HG03196 (cell line): ENCODE measurements at regions not wholly inside any gene's neighbourhood (a gene's known extent, or its start where the extent isn't known, plus 50 kb on each side); places are given as distances from the start of the nearest gene placed in this dataset.
"Not testable (repeated sequence)": the region's sequence is repeated elsewhere in the genome, so short reads cannot be mapped to it uniquely, and the experiment has no call there.

Experiments
- ATAC-seq: cut with Tn5 transposase; IDR thresholded peaks from one replicate; pipeline ENCODE4 v1.9.1; 2021; ENCODE audit not compliant: unreplicated experiment

GRCh38 chr4:12492730-12493393, 991.3 kb downstream of the RAB28 start:
- no peak for ATAC-seq

DNA sequence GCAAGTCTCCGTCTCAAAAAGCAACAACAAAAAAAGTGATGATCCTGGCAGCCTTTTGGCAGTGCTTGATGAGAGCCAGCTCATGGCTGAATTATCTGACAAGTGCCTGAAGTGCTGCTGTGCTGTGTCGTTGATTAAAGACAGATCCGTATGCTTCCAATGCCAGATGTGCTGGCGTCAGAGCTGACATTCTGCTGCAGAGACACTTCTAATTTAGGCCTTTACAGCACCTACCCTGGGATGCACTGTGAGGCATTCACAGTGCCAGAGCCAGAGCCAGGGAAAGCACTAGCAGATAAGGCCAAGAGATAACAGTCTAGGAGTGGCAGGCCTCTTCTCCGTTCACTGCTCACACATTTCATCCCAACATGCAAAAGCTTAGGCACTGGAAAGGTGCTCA, 995.5 kb downstream of the RAB28 start:
- ATAC-seq, result no peak

DNA sequence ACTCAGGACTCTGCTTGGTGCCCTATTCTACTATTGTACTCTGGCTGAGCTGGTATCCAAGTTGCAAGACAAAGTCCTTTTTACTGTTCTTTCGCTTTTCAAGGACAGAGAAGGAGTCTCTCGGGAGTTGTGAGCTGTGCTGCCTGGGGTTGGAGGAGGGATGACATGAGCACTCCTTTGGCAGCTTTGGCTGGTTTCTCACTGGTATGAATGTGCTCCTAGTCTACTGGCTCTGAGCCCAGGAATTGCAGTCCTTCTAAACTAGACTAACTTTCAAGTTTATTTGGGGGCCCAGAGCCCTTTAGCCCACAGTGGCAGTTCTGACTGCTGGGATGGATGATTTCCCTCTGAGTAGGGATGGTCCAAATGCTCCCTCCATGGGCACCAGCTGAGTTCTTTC, 997.1 kb downstream of the RAB28 start:
- no peak for ATAC-seq

DNA sequence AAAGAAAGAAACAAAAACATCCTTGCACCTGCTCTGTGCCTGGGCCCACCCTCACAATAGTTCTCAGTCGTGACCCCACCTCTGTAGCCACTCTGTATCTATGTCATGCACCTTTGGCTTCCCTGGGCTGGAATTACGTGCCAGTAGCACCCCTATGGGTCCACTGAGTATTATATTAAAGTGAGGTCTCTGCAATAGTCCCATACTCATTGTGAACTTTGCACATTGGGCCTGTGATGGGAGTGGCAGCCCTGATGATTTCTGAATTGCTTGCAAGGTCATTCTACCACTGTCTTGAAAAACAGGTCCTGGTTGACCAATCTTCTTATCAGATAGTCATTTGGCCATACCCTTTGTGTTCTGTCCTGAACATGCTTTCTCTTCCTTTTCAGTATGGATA, 1012.1 kb downstream of the RAB28 start:
- ATAC-seq, result no peak

DNA sequence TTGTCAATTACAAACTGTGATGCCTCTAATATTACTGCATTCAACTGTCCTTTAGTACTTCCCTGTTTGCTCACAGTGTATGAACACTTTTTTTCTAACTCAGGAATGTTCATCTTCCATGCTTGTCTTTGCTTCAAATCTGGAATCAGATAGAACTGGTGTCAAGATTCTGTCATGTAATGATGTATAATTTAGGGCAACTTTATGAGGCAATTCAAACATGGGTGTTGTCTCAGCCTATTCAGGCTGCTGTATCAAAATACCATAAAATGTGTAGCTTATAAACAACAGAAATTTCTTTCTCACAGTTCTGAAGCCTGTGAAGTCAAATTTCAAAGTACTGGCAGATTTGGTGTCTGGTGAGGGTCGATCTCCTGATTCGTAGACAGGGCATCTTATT, 1012.9 kb downstream of the RAB28 start:
- no peak for ATAC-seq

DNA sequence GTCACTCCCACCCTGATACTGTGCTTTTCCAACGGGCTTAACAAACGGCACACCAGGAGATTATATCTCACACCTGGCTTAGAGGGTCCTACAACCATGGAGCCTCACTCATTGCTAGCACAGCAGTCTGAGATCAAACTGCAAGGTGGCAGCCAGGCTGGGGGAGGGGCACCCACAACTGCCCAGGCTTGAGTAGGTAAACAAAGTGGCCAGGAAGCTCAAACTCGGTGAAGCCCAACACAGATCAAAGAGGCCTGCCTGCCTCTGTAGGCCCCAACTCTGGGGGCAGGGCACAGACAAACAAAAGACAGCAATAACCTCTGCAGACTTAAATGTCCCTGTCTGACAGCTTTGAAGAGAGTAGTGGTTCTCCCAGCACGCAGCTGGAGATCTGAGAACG, 1022.6 kb downstream of the RAB28 start:
- ATAC-seq, result not testable (repeated sequence)

GRCh38 chr4:12459126-12459525, 1025.0 kb downstream of the RAB28 start:
- no peak for ATAC-seq

DNA sequence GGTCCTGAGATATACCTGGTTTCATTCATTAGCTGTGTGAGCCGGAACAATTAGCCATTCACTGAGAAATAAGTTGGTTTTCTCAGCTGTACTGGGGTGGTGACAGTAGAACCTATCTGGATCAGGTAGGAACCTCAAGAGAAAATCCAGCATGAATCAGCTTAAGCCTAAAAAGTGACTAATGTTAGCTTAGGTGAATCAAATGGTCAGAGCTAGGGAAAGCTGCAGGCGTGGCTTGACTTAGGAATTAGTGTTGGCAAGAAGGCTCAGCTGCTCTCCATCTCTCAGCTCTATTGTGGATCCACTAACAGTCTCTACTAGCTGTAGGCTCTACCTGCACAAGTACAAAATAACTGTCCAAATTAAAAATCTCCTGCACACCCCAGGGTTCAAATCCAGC, 1025.5 kb downstream of the RAB28 start:
- no peak for ATAC-seq

DNA sequence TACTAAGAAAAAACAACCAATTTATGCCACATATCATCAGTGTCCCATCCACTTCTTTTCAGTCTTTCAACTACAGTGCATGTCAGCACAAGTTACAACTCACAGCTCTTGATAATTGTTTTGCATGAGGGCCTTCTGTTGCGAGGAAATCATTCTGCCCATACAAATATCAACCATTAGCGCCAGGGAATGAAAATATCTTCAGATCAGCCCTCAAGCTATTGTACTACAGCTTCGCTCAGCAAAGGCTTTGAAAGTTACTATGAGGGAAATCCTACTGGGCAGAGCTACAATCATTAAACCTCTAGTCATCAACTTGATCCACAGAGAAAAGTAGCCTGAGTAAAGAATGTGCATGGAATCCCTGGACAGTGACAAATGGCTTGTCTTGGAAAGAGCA, 1023.6 kb upstream of the HS3ST1 start:
- ATAC-seq, result no peak

GRCh38 chr4:12447451-12447850, 1018.8 kb upstream of the HS3ST1 start:
- ATAC-seq, result no peak

- ATAC-seq, result no peak
Observed at GRCh38 chr4:12446657-12447185, 1018.0 kb upstream of the HS3ST1 start.

DNA sequence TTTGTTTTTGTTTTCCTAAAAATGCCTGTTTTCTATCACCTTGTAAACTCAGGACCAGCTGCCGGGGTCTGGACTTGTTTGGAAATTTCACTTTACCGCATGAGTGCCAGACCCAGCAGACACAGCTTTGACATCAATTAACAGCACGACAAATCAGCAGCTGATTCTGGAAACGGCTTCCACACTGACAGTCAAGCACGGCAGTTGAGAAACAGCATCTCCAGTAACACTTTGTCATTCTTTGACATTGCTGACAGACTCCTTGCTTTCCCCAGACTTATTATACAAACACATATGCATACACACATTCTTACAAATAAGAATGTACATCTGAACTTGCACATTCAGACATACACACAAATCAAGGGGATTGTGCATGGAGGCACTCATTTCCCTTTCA, 1017.6 kb upstream of the HS3ST1 start:
- ATAC-seq, result no peak

GRCh38 chr4:12445711-12446235, 1017.1 kb upstream of the HS3ST1 start:
- no peak for ATAC-seq

GRCh38 chr4:12439633-12440305, 1011.1 kb upstream of the HS3ST1 start:
- no peak for ATAC-seq

DNA sequence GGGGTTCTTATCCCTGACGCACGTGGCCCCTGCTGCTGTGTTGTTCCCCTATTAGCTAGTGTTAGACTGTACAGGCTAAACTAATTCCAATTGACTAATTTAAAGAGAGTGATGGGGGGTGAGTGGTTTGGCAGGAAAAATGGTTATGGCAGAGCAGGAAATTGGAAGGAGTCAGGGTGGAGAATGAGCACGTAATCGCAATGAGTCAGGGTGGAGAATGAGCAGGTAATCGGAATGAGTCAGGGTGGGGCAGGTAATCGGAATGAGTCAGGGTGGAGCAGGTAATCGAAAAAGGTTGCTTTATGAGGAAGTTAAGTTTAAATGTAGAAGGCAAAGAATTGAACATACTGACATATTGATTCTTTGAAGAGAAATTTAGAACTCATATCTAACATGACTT, 1002.6 kb upstream of the HS3ST1 start:
- not testable (repeated sequence) for ATAC-seq

GRCh38 chr4:12421364-12421763, 992.7 kb upstream of the HS3ST1 start:
- no peak for ATAC-seq

- ATAC-seq, result no peak
Observed at GRCh38 chr4:12416755-12417154, 988.1 kb upstream of the HS3ST1 start.

DNA sequence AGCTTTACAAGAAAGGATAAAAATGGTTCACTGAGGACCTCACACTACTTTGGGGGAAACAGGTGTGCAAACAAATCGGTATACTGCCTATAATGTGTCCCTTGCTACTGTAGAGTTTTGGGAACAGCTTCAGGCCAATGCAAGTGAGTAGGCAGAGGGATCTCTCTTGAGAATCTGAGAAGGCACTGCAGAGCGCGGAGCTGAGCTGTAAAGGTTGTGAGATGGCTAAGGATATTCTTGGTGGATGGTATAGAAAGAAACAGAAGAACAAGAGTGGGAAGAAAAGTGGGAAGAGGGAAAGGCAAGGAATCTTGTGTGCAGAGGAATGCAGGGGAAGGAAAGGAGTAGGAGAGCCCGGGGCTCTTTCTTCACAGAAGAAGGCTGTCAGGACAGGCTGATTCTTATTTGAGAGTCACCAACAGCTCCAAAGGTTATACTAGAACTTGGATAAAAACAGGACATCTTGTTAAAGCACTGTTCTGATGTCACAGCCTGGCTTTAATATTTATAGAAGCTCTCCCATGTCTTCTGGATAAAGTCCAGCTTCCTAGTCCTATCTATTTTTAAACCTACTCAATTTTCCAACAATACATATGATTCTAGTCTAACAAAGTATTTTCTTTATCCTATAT, 985.6 kb upstream of the HS3ST1 start:
- no peak for ATAC-seq

GRCh38 chr4:12411072-12411471, 982.4 kb upstream of the HS3ST1 start:
- ATAC-seq, result no peak

- ATAC-seq, result no peak
Observed at GRCh38 chr4:12409507-12410190, 981.0 kb upstream of the HS3ST1 start.

DNA sequence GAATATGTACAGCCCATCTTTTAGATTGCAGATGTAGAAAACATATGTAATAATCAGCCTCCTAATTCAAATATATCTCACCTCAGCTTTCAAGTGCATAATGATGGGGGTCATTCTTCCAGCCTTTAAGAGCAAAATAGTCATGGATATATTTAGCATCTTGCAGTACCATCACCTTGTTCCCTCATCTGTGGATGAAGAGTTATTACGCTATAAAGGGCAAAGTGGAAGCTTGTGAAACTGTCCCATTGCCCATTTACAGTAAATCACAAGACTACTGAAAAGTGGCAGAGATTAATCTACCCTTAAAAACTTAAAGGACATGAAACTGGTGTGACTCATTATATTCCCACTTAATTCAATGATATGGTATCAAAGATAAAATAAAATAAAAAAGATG, 979.7 kb upstream of the HS3ST1 start:
- no peak for ATAC-seq
